HepG2 (cell line): ENCODE measurements at regions not wholly inside any gene's neighbourhood (a gene's known extent, or its start where the extent isn't known, plus 50 kb on each side); places are given as distances from the start of the nearest gene placed in this dataset.

Source experiments
- ATAC-seq: fragments of 200-7000 bp; cut with Tn5 transposase; 3 replicates; pipeline ENCODE4 v1.9.1; 2020; ENCODE audit warnings: mild to moderate bottlenecking, moderate library complexity
- BruUV-seq: library from RNA; stranded (reverse); fragments of 400-500 nt; replicated peaks from 2 replicates; lab custom pipeline; 2021; lab: Mats Ljungman, UMichigan
- CTCF ChIA-PET: fragments of 300-600 bp; formaldehyde crosslinking; extraction: SDS; loops from one replicate; lab custom pipeline; 2021; ENCODE audit warnings: low total read pairs, inconsistent platforms, low intra/inter-chr PET ratio; lab: Yijun Ruan, JAX
- POLR2A ChIA-PET: fragments of 350-600 bp; sonication (Branson Sonifier 250); formaldehyde crosslinking; loops from one replicate; lab custom pipeline; 2020; ENCODE audit warnings: antibody characterized with exemption, inconsistent platforms; lab: Yijun Ruan, JAX
- DNase-seq: peaks from one replicate; pipeline ENCODE4 v3.0.0-alpha.2; 2015; ENCODE audit warnings: low spot score
- FAIRE-seq: peaks from 3 replicates; lab custom pipeline; 2011; peaks lifted over from hg19 to GRCh38; lab: Jason Lieb, UNC
- H2AFZ ChIP-seq: one replicate; pipeline ENCODE4 v1.6.1; 2011; ENCODE audit warnings: low read length, inconsistent platforms
- H3K27ac ChIP-seq: fragments of 300-600 bp; 3 replicates; pipeline ENCODE4 v1.8.0; 2011; ENCODE audit warnings: mixed run types, mild to moderate bottlenecking, mixed read lengths, low read length, inconsistent platforms; ENCODE audit not compliant: insufficient read depth; ENCODE audit errors: extremely low read length
- H3K27me3 ChIP-seq, 2 experiments: fragments of 200-600 bp in 1 of 2; 2 replicates in 1 of 2; 3 replicates in 1 of 2; pipeline versions ENCODE4 v1.6.0 to v1.8.0; 2011; ENCODE audit warnings: low read length in 2 of 2, mild to moderate bottlenecking in 2 of 2, moderate library complexity in 2 of 2, inconsistent platforms in 1 of 2; ENCODE audit not compliant: insufficient read depth in 2 of 2, control insufficient read depth in 1 of 2
- H3K36me3 ChIP-seq, 2 experiments: fragments of 200-600 bp in 1 of 2; replicated peaks in 1 of 2; 2 replicates in 1 of 2; 3 replicates in 1 of 2; pipeline versions ENCODE4 v1.5.1 to v1.8.0; 2011; ENCODE audit warnings: low read length in 2 of 2, inconsistent platforms in 1 of 2; ENCODE audit not compliant: insufficient read depth in 2 of 2, control insufficient read depth in 1 of 2
- H3K4me1 ChIP-seq: 2 replicates; pipeline ENCODE4 v1.5.1; 2012; ENCODE audit warnings: low read length, inconsistent platforms; ENCODE audit not compliant: insufficient read depth
- H3K4me2 ChIP-seq: 2 replicates; pipeline ENCODE4 v1.6.0; 2011; ENCODE audit warnings: low read depth, low read length, inconsistent platforms
- H3K4me3 ChIP-seq, 3 experiments: fragments of 200-600 bp in 1 of 3; sonication (generic), shearing (Covaris generic) in 1 of 3; replicated peaks in 1 of 3; 2 replicates each; pipeline ENCODE4 v1.5.1; 2011 to 2016; ENCODE audit warnings: low read length in 3 of 3, inconsistent platforms in 2 of 3, low read depth in 2 of 3, mild to moderate bottlenecking in 2 of 3, control low read depth in 1 of 3, mixed read lengths in 1 of 3; ENCODE audit not compliant: insufficient read depth in 1 of 3
- H3K79me2 ChIP-seq: one replicate; pipeline ENCODE4 v1.6.1; 2011; ENCODE audit warnings: low read length, inconsistent platforms; ENCODE audit not compliant: insufficient read depth
- H3K9ac ChIP-seq: 2 replicates; pipeline ENCODE4 v1.6.0; 2011; ENCODE audit warnings: mild to moderate bottlenecking, low read depth, low read length, inconsistent platforms; ENCODE audit not compliant: insufficient read depth
- H3K9me3 ChIP-seq: 2 replicates; pipeline ENCODE4 v1.5.1; 2012; ENCODE audit warnings: mild to moderate bottlenecking, low read length
- H4K20me1 ChIP-seq: 2 replicates; pipeline ENCODE4 v1.6.0; 2011; ENCODE audit warnings: inconsistent platforms, mild to moderate bottlenecking, low read length, moderate library complexity; ENCODE audit not compliant: insufficient read depth
- ATF5 ChIP-seq: sonication (generic); formaldehyde crosslinking; IDR thresholded peaks from 2 replicates; pipeline ENCODE4 v1.4.0; 2020; ENCODE audit warnings: mild to moderate bottlenecking, low read depth, missing genetic modification reagents
- DNMT3B ChIP-seq: conservative IDR thresholded peaks from 2 replicates; pipeline ENCODE4 v1.6.1; 2016; ENCODE audit warnings: missing biosample characterization, control low read depth
- PCBP2 ChIP-seq: fragments of 200-400 bp; formaldehyde crosslinking; optimal IDR thresholded peaks from 2 replicates; pipeline ENCODE3; 2018; ENCODE audit warnings: low read length, low read depth; ENCODE audit not compliant: poor library complexity, severe bottlenecking
- SUZ12 ChIP-seq: fragments of 150-350 bp; IDR thresholded peaks from 2 replicates; pipeline ENCODE4 v1.6.1; 2014; ENCODE audit warnings: low read depth, low read length
- ZBTB21 ChIP-seq: sonication (generic); formaldehyde crosslinking; IDR thresholded peaks from 2 replicates; pipeline ENCODE4 v1.4.0; 2020; ENCODE audit warnings: missing genetic modification reagents
- ZFP82 ChIP-seq: sonication (generic); formaldehyde crosslinking; IDR thresholded peaks from 2 replicates; pipeline ENCODE4 v1.5.1; 2020; ENCODE audit warnings: mild to moderate bottlenecking, missing genetic modification reagents, borderline replicate concordance
- ZNF124 ChIP-seq: sonication (generic); formaldehyde crosslinking; IDR thresholded peaks from 2 replicates; pipeline ENCODE4 v1.4.0; 2020; ENCODE audit warnings: missing genetic modification reagents
- ZNF253 ChIP-seq: sonication (generic); formaldehyde crosslinking; IDR thresholded peaks from 2 replicates; pipeline ENCODE4 v1.8.0; 2022; ENCODE audit warnings: mild to moderate bottlenecking, missing genetic modification reagents, borderline replicate concordance
- ZNF572 ChIP-seq: sonication (generic); formaldehyde crosslinking; IDR thresholded peaks from 2 replicates; pipeline ENCODE4 v1.5.1; 2020; ENCODE audit warnings: mild to moderate bottlenecking, missing genetic modification reagents
- ZNF777 ChIP-seq: sonication (generic); formaldehyde crosslinking; IDR thresholded peaks from 2 replicates; pipeline ENCODE4 v1.4.0; 2020; ENCODE audit warnings: missing genetic modification reagents
- WGBS: methylation state at CpG from one replicate; pipeline ENCODE4 v1.1.6; 2017; ENCODE audit warnings: low lambda C conversion rate; 5-methylcytosine and 5-hydroxymethylcytosine counted together
- in situ Hi-C: cut with HindIII; loops from 2 replicates; pipeline ENCODE4 v1.10.0; 2017; ENCODE audit warnings: low pct_unique_long_range_greater_than_20kb; ENCODE audit not compliant: extremely low pct_ligation_motif_present
- intact Hi-C: fragments of 100-400 bp; cut with micrococcal nuclease; formaldehyde crosslinking; loops from one replicate; pipeline ENCODE4 v1.10.0; 2022; ENCODE audit not compliant: unreplicated experiment

GRCh38 chr12:42963988-42964387 is 374.4 kb upstream of the PRICKLE1 start (continued):
- TF ChIP-seq ATF5 (no peak), ZBTB21 (CRISPR knock-in tag) (no peak)

GRCh38 chr12:42962384-42962783 is 372.8 kb upstream of the PRICKLE1 start:
- no peaks in the 10 kb centered on the region for H3K36me3 ChIP-seq
- H3K79me2 ChIP-seq = no peaks in the 10 kb centered on the region
- H3K4me2 ChIP-seq = no peak overlapping the region
- no peak for TF ChIP-seq DNMT3B (CRISPR knock-in tag)
- no peak for TF ChIP-seq SUZ12
- no peak for TF ChIP-seq ZNF253
- TF ChIP-seq ZFP82 (CRISPR knock-in tag) = no peak
- no peak for TF ChIP-seq ZNF124 (CRISPR knock-in tag)
- TF ChIP-seq ZNF572 (CRISPR knock-in tag) = no peak
- TF ChIP-seq ZNF777 (CRISPR knock-in tag) = no peak
- no peak for TF ChIP-seq PCBP2
- no peak overlapping the region for H3K9ac ChIP-seq
- no peak overlapping the region for H3K27ac ChIP-seq
- FAIRE-seq (no peak), ATAC-seq (no peak), DNase-seq (no peak)
- no peaks in the 10 kb centered on the region for H3K9me3 ChIP-seq
- POLR2A ChIA-PET = no interaction called here
- intact Hi-C loops (no loop called here), in situ Hi-C loops (no loop called here)
- H3K27me3 ChIP-seq = no peaks in the 10 kb centered on the region; a peak in 1 of 5 replicates
- no peak overlapping the region for H3K4me3 ChIP-seq
- CTCF ChIA-PET = no interaction called here
- no peak overlapping the region for H2AFZ ChIP-seq
- no peaks in the 10 kb centered on the region for H4K20me1 ChIP-seq
- no TSS peak for BruUV-seq
- 0% methylated on average over 2 of the region's 2 CpGs for WGBS
- no peaks in the 10 kb centered on the region for H3K4me1 ChIP-seq
